NCI-H69 (cell line): ENCODE measurements at regions not wholly inside any gene's neighbourhood (a gene's known extent, or its start where the extent isn't known, plus 50 kb on each side); places are given as distances from the start of the nearest gene placed in this dataset.

Experiments used
- DNase-seq: peaks from one replicate; lab custom pipeline; 2025; lab: John Stamatoyannopoulos, UW

DNA sequence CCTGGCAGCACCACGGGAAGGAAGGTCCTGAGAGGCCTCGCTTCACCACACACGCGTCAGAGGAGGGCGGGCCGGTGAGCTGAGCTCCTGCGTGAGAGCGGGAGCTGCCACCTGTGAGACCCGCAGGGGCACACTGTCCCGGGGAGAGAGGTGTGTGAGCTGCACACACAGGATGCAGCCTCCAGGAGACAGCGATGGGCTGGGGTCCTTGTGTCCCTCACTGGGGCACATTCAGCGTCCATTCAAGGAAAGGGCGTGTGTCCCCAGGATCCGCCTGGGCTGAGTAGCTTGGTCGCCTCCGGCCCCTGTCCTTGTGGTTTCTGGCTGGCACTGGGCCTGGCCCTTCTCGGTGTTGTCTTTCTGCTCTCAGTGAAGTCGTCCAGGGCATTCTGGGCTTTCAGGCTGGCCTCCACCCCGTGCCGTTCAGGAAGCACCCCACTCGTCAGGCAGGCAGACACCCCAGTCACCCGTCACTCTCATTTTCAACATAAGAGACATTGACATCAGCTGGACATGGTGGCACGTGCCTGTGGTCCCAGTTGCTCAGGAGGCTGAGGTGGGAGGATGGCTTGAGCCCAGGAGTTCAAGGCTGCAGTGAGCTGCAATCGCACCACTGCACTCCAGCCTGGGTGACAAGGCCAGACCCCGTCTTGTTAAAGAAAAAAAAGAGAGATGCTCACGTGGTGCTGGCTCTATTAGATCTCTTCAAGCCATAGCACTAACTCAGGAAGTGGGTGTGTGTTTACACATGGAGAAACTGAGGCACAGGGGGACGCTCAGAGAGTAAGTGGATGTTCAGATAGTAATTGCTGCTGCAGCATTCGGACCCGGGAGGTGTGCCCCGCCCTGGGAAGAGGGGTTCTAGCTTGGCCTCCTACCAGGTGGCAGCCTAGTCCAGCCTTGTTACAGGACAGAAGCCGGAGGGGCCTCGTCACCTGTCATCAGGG lies 1081.6 kb downstream of the BRD1 start:
- no peak for DNase-seq

DNA sequence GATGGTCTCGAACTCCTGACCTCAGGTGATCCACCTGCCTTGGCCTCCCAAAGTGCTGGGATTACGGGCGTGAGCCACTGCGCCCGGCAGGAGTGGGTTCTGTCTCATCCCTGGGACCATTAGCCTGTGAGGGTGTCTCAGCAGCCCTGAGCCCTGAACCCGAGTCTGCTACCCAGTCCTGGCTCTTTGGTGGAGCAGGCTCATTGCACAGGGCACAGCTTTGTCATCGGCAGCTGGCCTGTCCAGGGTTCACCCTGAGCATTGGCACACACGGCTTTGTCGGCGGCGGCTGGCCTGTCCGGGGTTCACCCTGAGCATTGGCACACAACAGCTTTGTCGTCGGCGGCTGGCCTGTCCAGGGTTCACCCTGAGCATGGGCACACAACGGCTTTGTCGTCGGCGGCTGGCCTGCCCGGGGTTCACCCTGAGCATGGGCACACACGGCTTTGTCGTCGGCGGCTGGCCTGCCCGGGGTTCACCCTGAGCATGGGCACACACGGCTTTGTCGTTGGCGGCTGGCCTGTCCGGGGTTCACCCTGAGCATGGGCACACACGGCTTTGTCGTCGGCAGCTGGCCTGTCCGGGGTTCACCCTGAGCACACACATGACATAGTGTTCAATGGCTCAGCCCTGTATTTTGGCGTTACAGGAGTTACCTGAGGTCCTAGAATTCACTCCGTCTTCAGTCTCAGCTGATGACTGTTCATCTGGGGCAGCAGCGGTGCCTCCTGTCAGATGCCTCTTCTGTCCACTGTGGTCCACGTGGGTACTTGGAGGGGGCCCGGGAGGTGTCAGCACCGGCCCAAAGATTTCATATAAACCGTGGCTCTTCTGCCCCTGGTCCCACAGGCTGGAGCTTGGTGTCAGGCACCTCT lies 1082.5 kb downstream of the BRD1 start:
- DNase-seq = no peak

DNA sequence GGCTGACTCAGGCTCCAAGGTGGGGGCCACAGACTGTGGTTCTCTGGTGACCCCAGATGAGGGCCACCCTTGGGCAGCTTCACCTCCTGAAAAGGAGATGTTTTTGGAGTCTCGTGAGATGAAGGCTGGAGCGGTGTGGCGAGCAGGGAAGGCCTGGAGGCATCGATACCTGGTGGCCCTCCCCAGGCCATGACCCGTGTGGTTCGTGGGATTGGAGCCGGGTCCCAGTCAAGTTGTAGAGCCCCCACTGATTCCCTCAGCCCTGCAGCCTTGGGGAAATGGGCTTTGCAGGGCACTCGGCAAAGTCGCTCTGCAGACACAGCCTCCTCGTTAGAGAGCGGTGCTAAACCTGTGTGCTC lies 1083.4 kb downstream of the BRD1 start:
- DNase-seq = no peak

DNA sequence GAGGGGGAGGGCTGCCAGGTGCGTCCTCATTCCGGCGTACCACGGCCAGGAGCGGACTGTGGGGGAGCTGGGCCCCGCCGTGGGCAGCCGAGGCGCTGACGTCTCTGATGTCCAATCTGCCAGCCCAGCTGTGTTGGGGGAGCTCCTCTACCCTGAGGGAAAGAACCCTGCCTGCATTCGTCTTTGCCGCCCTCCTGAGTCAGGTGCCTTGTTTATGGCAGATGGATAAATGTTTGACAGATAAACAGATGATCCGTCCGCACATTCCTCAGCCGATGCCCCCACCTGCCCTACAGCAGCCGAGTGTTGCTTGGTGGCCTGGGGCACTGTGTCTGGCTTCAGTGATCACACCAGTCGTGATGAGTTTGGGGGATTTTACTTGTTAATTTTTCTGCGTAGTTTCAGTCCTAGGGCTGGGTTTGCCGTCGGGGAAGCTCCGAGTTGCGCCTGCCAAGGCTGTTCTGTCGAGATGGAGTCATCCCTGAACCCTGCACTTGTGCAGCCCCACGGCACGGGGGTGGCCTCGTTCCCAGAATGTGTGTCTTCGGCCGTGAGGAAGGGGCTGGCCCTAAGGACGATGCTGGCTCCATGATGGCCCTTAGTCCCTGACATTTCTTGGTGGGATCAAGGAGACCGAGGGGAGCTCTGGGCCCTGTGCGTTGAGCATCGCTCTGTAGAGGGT lies 1083.9 kb downstream of the BRD1 start:
- no peak for DNase-seq

DNA sequence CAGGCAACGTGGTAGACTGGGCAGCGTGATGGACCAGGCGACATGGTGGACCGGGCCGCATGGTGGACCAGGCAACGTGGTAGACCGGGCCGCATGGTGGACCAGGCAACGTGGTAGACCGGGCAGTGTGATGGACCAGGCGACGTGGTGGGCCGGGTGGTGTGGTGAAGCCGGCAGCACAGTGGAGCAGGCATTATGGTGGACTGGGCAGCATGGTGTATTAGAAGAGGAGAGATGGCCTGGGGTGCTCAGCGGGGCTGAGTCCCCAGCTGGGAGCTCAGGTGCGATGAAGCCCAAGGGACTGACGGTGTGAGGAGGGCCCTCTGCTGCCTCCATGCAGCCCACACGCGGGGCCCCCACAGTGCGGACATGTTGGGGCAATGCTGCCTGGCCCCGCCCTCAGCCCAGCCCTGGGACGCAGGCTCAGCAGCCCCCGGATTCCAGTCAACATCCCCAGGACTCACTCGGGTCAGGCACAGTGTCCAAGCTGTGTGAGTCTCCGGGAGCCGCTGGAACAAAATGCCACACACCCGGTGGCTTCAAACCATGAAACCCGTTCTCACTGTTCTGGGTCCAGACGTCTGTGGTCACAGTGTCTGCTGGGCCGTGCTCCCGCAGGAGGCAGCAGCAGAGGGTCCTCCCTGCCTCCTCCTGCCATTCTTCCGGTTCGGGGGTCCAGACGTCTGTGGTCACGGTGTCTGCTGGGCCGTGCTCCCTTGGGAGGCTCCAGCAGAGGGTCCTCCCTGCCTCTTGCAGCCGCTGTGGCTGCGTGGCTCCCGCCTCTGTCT lies 1084.9 kb downstream of the BRD1 start:
- DNase-seq = no peak

DNA sequence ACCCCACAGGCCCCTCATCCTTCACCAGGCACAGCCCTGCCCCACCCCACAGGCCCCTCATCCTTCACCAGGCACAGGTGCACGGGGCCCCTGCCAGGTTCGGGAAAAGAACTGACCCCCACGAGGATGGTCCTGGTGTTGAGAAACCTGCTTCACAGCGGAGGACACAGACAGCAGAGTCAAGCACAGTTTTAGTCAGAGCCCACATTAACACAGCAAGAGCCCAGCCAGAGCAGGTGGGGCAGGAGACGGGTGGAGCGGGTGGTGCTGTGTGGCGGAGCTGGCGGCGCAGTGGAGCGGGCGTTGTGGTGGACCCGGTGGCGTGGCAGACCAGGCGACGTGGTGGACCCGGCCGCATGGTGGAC lies 1085.5 kb downstream of the BRD1 start:
- DNase-seq = no peak

DNA sequence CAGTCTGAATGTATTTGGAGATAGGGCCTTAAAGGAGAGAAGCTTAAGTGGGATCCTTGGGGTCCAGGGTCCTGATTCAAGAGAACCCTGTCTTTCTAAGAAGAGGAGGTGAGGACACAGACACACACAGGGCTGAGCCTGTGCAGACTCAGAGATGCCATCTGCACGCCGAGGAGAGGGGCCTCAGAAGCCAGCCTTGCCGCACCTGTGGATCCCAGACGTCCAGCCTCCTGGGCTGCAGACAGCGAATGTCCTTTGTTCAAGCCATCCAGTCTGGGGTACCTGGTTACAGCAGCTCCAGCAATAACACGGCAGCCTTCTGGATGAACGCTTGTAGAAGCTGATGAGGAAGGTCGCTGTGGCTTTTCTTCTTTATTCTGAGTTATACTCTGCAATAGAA lies 1086.1 kb downstream of the BRD1 start:
- DNase-seq = no peak

DNA sequence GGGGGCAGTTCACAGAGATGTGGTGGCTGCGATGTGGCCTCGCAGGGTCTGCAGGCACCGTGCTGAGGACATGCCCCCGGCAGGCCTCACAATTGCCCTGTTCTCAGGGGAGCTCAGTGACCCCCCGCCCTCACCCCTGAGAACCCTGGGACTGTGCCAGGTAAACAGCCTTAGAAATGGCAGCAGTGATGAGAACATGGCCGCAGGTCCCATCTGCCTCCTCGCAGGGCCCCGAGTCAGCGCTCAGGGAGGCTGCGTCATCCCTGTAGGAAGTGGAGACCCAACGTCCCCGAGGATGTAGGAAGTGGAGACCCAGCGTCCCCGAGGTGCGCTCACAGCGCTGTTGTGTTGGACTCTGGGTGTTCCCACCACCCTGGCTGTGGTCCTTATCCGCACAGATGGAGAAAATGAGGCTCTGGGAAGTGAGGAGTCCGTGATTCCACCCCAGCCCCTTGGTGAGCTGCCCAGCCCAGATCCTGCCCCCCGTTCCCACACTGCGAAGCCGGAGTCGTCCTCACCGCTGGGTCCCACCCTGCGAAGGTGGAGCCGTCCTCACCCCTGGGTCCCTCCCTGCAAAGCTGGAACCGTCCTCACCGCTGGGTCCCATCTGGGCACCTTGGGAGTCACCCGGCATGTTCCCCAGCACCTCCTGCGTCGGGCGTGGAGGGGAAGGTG lies 1086.8 kb downstream of the BRD1 start:
- DNase-seq = no peak

DNA sequence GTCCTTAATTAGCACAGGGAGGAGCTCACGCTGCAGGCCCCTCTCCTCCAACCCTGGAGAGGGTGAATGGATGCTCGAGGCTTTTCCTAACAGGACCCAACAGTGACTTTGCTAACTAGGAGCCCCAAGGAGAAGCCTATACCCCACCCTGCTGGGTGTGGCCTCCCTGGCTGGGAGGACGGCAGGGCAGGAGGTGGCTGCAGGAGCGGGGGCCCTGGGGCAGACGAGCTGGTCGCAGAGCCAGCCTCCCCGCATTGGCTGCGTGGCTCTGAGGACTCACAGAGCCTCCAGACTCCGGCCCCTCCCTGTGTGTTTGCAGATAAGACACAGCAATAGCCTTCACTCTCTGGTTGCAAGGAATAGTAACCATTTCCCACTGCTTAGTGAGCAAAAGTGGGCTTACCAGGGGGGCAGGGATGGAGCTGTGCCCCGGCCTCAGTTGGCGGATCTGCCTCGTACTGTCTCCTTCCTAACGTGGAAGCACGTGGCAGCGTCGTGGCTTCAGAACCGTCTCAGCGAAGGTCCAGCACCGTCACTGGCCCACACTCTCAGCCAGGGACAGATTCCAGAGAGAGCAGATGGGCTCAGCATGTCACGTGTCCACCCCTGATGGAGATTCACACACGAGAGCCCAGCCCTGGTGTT lies 1087.5 kb downstream of the BRD1 start:
- no peak for DNase-seq

DNA sequence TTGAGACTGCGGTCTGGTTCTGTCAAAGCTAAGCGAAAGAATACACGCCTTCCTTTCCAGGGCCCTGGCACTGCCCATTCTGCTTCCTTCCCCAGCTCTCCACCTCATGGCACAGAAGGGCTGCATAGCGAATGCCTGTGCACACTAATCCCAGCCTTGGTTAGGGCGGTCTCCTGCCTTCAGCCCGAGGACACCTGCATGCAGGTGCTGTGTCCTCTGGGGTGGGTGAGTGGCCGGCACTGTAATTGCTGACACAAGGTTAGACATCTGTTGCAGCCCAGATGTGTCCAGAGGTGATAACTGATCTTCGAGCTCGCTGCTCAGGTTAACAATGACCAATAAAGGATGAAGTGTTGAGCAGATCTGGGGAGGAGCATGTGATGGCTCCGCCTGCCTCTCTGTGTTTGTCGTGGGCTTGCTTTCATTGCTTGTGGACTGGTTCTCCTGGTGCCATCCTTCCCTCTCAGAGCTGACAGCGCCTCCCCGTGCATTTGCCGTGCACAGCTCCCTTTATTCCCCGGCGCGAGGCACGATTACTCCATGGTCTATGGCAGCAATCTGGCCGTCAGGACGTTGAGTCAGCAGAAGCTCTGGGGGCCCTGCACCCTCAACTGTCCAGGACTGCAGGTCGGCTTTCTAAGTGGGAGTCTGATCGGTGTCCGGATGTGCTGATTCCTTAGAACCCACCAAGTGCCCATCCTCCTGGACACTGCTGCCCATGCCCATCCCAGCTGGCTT lies 1088.2 kb downstream of the BRD1 start:
- no peak for DNase-seq

DNA sequence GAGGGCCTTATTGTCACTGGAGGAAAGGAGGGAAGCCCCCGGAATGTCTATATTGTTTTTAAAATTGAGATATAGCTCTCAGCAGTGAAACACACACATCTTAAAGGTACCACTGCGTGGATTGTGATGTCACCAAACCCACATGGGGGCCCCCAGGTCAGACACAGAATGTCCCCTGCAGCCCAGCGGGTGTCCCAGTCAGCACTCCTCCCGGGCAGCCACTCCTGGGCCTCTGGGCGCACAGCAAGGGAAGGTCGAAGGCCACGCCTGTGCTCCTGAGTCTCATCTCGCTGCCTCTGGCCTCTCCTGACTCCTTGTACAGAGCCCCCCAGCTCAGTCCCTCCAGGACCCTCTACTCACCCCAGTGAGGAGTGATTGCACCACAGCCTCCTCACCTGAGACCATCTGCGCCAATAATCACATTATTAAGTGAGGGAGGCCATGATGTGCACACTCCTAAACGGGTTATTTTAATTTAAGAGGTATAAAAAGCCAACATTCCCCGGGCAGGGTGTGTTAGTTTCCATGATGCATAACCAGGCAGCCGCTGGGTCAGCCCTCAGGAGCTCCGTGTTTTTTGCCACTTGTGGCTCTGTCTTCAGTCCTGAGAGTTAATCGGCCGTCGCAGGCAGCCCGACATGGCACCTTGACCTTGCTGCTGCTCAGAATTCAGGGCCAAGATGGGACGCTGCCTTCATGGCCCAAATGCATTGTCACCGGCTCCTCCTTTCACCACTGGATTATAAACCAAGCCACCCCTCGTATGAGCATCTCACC lies 1089.3 kb downstream of the BRD1 start:
- no peak for DNase-seq

DNA sequence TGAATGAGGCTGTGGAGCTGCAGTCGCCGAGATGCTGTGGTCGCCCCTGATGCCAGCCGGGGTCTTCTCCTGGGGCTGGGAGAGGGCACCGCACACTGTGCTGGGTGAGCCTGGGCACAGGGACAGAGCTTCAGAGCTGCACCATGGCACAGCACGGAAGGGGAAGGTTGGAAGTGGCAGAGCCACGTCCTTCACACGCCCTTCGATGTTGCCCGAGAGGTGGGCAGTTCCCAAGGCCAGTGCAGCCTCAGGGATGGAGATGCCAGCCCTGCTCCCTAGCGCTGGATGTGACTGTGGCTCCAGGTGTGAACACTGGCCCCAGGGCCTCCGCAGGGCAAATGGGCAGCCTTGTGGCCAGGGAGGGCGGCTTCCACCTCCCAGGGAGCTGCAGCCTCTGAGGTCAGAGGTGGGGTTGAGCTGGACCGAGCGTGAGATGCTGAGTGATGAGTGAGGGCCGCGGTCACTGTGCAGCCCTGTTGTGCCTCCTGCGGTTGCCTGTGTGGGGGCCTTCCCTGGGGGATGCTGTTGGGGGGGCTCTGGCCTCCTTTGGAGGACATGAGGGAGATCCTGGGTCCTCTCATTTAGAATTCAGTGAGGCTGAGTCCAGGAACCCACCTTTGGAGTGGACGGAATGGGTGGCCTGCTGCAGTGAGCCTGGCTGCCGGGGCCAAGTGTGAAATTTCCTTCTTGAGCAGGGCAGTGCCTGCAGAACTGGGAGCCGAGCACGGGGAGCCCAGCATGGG lies 1090.0 kb downstream of the BRD1 start:
- no peak for DNase-seq

DNA sequence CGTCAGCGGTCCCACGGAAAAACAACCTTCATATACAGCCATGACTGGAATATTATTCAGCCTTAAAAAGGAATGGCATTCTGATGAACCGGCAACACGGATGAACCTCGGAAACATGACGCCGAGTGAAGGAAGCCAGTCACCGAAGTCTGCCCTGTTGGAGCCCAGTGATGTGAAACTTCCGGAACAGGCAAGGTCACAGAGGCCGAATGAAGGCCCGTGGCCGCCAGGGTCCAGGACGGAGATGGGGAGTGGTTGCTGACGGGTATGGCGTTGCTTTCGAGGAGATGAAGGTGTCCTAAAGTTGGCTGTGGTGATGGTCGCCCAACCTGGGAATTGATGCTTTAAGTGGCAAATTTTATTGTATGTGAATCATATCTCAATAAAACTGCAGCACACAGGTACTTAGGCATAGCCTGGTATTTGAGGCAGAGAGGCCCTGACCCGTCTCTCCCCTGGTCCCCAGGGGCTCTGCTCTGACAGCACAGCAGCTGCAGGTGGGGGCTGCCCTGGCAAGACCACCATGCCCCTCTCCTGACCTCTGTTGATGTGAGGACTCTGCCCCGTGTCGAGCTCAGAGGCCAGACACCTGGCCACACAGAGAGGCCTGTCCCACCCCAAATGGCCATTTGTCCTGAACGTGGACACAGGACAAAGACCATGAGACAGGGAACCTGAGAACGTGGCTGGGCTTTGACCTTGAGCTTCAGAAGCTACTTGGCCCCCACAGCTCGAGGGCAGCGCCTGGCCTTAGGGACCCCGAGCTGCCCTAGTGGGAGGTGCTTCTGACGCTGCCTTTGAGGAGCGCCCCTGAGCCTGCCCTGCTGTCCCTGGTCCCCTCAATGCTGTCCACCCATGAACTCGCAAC lies 1090.8 kb downstream of the BRD1 start:
- no peak for DNase-seq

DNA sequence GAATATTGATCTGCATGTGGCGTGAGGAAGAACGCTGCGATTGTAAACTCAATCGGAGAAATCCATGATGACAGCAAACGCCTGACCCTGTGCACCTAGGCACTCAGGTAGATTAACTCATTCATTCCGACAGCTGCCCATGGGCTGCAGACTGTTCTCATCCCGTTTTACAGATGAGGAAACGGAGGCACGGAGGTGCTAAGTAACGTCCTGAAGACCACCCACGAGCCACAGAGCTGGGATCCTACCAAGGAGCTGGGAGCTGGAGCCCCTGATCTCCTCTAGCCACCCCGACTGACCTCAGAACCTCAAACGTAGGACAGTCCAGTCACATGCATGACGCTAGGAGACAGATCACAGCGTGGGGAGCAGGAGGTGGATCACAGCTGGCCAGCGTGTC lies 1092.7 kb downstream of the BRD1 start:
- no peak for DNase-seq

DNA sequence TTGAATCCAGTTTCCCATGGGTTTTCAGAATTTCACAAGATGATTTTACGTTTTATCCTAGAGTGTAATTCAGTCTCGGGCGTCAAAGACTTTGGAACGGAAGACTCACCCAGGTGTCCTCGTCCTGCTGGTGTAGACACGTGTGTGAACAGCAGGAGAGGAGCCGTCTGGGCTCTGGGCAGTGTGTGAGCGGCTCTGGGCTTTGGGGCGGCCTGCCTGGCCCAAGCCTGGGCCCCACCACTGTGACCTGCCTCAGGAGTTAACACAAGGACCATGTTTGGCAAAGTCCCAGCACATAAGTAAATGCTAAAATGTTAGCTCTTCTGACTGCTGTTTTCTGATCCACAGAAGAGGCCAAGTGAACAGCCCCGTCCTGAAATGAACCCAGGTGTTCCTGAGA lies 1093.3 kb downstream of the BRD1 start:
- no peak for DNase-seq

DNA sequence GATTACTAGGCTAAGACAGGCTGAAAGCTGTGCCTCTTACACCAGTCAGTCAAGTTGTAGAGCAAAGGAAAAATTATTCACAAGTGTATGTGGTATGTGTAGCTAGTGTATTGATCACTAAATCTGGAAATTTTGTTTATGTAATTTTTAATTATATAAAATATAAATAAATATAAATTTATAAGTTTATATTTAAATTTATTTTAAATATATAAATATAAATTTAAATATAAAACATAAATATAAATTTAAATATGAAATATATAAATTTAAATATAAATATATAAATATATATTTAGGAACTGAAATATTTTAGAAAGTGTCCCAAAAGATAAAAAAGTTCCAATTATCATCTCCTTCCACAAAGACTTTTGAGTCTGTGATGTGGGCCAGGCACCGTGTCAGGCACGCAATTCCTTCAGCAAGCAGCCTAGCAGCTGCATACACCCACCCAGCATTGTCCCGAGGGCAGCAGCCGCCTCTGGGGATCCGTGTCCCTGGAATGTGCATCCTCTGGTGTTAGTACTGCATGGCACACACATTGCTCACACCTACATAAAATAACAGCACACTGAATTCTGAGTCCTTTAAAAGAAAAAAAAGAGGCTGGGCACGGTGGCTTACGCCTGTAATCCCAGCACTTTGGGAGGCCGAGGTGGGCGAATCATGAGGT lies 1098.0 kb downstream of the BRD1 start:
- no peak for DNase-seq
